Naive thymus-derived CD4-positive, alpha-beta T cell (primary cell): ENCODE measurements at regions not wholly inside any gene's neighbourhood (a gene's known extent, or its start where the extent isn't known, plus 50 kb on each side); places are given as distances from the start of the nearest gene placed in this dataset.

Experiments
- ATAC-seq: fragments of 150-1000 bp; cut with Tn5 transposase; 2 replicates; pipeline ENCODE4 v1.10.0; 2021; ENCODE audit warnings: mild to moderate bottlenecking, moderate library complexity
- CTCF ChIA-PET: fragments of 350-600 bp; sonication (Branson Sonifier 250); formaldehyde crosslinking; loops from one replicate; lab custom pipeline; 2021; ENCODE audit warnings: antibody characterized with exemption; lab: Charles Lee
- POLR2A ChIA-PET: fragments of 350-600 bp; sonication (Branson Sonifier 250); formaldehyde crosslinking; loops from one replicate; lab custom pipeline; 2021; ENCODE audit warnings: antibody characterized with exemption, inconsistent platforms; lab: Charles Lee
- DNase-seq, 9 donors: peaks; one replicate each; pipeline versions ENCODE4 v3.0.0 to v3.0.0-alpha.2; 2020 to 2022; ENCODE audit warnings: mixed read lengths in 1 of 9
- H3K27ac ChIP-seq: one replicate; pipeline ENCODE4 v1.7.0; 2013; ENCODE audit warnings: mild to moderate bottlenecking, low read depth, low read length, moderate library complexity
- H3K27me3 ChIP-seq, 2 donors: one replicate each; pipeline ENCODE4 v1.7.0; 2013; ENCODE audit warnings: low read length in 2 of 2, mild to moderate bottlenecking in 2 of 2, moderate library complexity in 2 of 2; ENCODE audit not compliant: control insufficient read depth in 2 of 2, insufficient read depth in 2 of 2
- H3K36me3 ChIP-seq, 3 experiments: 1 replicate in 2 of 3; 2 replicates in 1 of 3; pipeline ENCODE4 v1.7.0; 2013; ENCODE audit warnings: low read length in 3 of 3, mild to moderate bottlenecking in 3 of 3, moderate library complexity in 1 of 3; ENCODE audit not compliant: insufficient read depth in 3 of 3, control insufficient read depth in 2 of 3
- H3K4me1 ChIP-seq, 2 donors: one replicate each; pipeline ENCODE4 v1.7.0; 2013; ENCODE audit warnings: low read length in 2 of 2, mild to moderate bottlenecking in 2 of 2, moderate library complexity in 1 of 2; ENCODE audit not compliant: control insufficient read depth in 2 of 2, insufficient read depth in 2 of 2
- H3K4me3 ChIP-seq: 2 replicates; pipeline ENCODE4 v1.7.0; 2013; ENCODE audit warnings: mild to moderate bottlenecking, low read length
- H3K9me3 ChIP-seq, 3 experiments: 1 replicate in 2 of 3; 2 replicates in 1 of 3; pipeline ENCODE4 v1.7.0; 2013; ENCODE audit warnings: low read length in 3 of 3; ENCODE audit not compliant: control insufficient read depth in 2 of 3
- H3K27ac Mint-ChIP-seq, 9 donors: one replicate each; pipeline ENCODE4 v1.8.0; 2020 to 2022; ENCODE audit warnings: mixed read lengths in 9 of 9, mild to moderate bottlenecking in 8 of 9, moderate library complexity in 5 of 9, inconsistent platforms in 2 of 9
- H3K27me3 Mint-ChIP-seq, 5 donors: one replicate each; pipeline ENCODE4 v1.8.0; 2021 to 2022; ENCODE audit warnings: mixed read lengths in 5 of 5, mild to moderate bottlenecking in 1 of 5
- H3K36me3 Mint-ChIP-seq, 5 donors: one replicate each; pipeline ENCODE4 v1.8.0; 2020 to 2022; ENCODE audit warnings: mixed read lengths in 5 of 5, mild to moderate bottlenecking in 3 of 5, inconsistent platforms in 1 of 5
- H3K4me1 Mint-ChIP-seq, 7 donors: one replicate each; pipeline ENCODE4 v1.8.0; 2020 to 2022; ENCODE audit warnings: mixed read lengths in 7 of 7, mild to moderate bottlenecking in 3 of 7, inconsistent platforms in 1 of 7
- H3K4me3 Mint-ChIP-seq, 10 donors: one replicate each; pipeline ENCODE4 v1.8.0; 2020 to 2022; ENCODE audit warnings: mild to moderate bottlenecking in 10 of 10, mixed read lengths in 10 of 10, moderate library complexity in 6 of 10, inconsistent platforms in 2 of 10
- H3K9me3 Mint-ChIP-seq, 11 donors: one replicate each; pipeline ENCODE4 v1.8.0; 2020 to 2022; ENCODE audit warnings: mixed read lengths in 11 of 11, mild to moderate bottlenecking in 4 of 11, inconsistent platforms in 1 of 11, moderate library complexity in 1 of 11
- intact Hi-C, 2 donors: fragments of 100-400 bp; cut with micrococcal nuclease; formaldehyde crosslinking; loops; one replicate each; pipeline ENCODE4 v1.15.1; 2023

DNA sequence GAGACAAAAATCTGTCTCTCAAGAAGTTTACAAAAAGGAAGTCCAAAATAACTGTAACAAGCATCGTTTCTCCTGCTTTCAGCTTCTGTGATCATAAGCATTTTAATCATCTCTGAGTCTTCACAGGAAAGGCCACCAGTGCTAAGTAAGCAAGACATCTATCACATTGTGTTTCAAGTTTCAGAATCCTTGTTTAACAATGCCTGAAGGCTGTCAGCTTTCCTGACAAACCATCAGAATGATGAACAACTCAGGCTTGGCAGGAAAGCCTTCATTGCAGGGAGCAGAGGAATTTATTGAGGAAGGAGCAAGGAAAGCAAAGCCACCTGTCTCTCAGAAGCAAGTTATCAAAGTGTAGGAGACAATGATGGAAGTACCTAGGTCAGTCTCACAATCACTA lies 143.5 kb upstream of the DAPK1 start:
- POLR2A ChIA-PET: no interaction called here
- H3K27ac Mint-ChIP-seq: no peak overlapping the region
- Histone ChIP-seq H3K4me1 (no peaks in the 10 kb centered on the region), H3K4me3 (no peak overlapping the region), H3K9me3 (no peaks in the 10 kb centered on the region), H3K27ac (no peak overlapping the region), H3K36me3 (no peaks in the 10 kb centered on the region), H3K27me3 (no peaks in the 10 kb centered on the region)
- DNase-seq (no peak), ATAC-seq (no peak)
- CTCF ChIA-PET: no interaction called here
- H3K4me1 Mint-ChIP-seq: no peaks in the 10 kb centered on the region
- H3K9me3 Mint-ChIP-seq: peaks cover 0 to 8% (median 2%) of the 10 kb centered on the region in 11 donors
- peaks cover 3 to 21% (median 14%) of the 10 kb centered on the region in 5 donors for H3K27me3 Mint-ChIP-seq
- intact Hi-C loops: no loop called here
- peaks cover 0 to under 1% (median 0%) of the 10 kb centered on the region in 5 donors for H3K36me3 Mint-ChIP-seq
- no peak overlapping the region for H3K4me3 Mint-ChIP-seq

DNA sequence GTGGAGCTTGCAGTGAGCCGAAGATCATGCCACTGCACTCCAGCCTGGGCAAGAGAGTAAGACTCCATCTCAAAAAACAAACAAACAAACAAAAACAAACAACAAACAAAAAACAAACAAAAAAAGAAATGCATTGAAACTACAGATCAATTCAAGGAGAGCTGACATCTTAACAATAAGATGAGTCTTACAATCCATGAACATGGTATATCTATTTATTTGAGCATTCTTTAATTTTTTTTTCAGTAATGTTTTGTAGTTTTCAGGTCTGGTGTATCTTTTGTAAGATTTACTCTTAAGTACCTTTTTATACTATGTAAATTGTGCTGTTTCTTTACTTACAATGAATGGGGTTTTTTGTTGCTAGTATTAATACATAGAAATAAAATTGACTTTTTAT lies 140.1 kb upstream of the DAPK1 start:
- peaks cover 0 to 3% (median 0%) of the 10 kb centered on the region in 5 donors for H3K36me3 Mint-ChIP-seq
- H3K4me1 Mint-ChIP-seq: no peaks in the 10 kb centered on the region
- intact Hi-C loops: no loop called here
- Histone ChIP-seq H3K4me1 (no peaks in the 10 kb centered on the region), H3K4me3 (no peak overlapping the region), H3K9me3 (no peaks in the 10 kb centered on the region), H3K27ac (no peak overlapping the region), H3K36me3 (no peaks in the 10 kb centered on the region), H3K27me3 (no peaks in the 10 kb centered on the region)
- H3K27ac Mint-ChIP-seq: no peak overlapping the region
- ChIA-PET CTCF (interaction anchor here (0.6 kb wide), 1 partner anchor 271 kb away, joined by 3 read pairs; no protein-coding TSS in a partner anchor), POLR2A (no interaction called here)
- peaks cover 5 to 47% (median 45%) of the 10 kb centered on the region in 5 donors for H3K27me3 Mint-ChIP-seq
- DNase-seq (no peak), ATAC-seq (no peak)
- no peak overlapping the region for H3K4me3 Mint-ChIP-seq
- peaks cover 0 to 11% (median 2%) of the 10 kb centered on the region in 11 donors for H3K9me3 Mint-ChIP-seq

DNA sequence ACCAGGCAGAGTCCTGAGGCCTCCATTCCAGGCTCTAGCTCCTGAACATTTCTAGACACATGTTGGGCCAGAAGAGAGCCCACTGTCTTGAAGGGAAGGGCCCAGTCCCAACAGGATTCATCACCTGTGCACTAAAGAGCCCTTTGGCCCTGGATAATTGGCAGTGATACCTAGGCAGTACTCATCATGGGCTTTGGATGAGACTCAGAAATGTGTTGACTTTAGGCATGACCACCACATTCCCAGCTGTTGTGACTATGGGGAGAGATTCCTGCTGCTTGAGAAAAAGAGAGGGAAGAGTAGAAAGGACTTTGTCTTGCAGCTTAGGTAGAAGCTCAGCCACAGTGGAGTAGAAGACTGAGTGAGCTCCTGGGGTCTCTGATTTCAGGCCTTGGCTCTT lies 138.4 kb upstream of the DAPK1 start:
- peaks cover 5 to 52% (median 41%) of the 10 kb centered on the region in 5 donors for H3K27me3 Mint-ChIP-seq
- H3K36me3 Mint-ChIP-seq: peaks cover 0 to 3% (median 0%) of the 10 kb centered on the region in 5 donors
- intact Hi-C loops: no loop called here
- Histone ChIP-seq H3K27ac (no peak overlapping the region), H3K4me1 (no peaks in the 10 kb centered on the region), H3K4me3 (no peak overlapping the region), H3K36me3 (no peaks in the 10 kb centered on the region), H3K27me3 (no peaks in the 10 kb centered on the region), H3K9me3 (no peaks in the 10 kb centered on the region)
- H3K4me3 Mint-ChIP-seq: no peak overlapping the region
- POLR2A ChIA-PET: no interaction called here
- H3K9me3 Mint-ChIP-seq: peaks cover 0 to 19% (median 3%) of the 10 kb centered on the region in 11 donors
- H3K27ac Mint-ChIP-seq: no peak overlapping the region
- no peaks in the 10 kb centered on the region for H3K4me1 Mint-ChIP-seq
- ATAC-seq: no peak
- DNase-seq: no peak
- CTCF ChIA-PET: no interaction called here

DNA sequence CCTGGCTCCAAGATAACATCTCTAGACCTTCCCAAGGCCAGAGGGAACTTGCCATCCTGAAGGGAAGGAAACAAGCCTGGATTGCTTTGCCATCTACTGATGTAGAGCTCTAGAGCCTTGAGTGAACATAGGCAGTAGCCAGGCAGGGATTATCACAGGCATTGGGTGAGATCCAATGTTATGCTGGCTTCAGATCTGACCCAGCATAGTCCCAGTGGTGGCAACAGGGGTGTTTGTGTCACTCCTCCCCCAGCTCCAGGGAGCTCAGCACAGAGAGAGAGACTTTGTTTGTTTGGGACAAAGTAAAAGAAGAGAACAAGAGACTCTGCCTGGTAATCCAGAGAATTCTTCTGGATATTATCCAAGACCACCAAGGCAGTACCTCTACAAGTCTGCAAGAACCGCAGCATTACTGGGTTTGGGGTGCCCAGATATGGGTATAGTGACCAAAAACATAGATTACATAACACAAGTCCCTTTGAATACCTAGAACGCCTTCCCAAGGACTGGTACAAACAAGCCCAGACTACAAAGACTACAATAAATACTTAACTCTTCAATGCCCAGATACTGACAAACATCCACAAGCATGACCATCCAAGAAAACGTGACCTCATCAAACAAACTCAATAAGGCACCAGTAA lies 137.6 kb upstream of the DAPK1 start:
- POLR2A ChIA-PET: no interaction called here
- H3K27me3 Mint-ChIP-seq: peaks cover 5 to 54% (median 44%) of the 10 kb centered on the region in 5 donors
- CTCF ChIA-PET: no interaction called here

DNA sequence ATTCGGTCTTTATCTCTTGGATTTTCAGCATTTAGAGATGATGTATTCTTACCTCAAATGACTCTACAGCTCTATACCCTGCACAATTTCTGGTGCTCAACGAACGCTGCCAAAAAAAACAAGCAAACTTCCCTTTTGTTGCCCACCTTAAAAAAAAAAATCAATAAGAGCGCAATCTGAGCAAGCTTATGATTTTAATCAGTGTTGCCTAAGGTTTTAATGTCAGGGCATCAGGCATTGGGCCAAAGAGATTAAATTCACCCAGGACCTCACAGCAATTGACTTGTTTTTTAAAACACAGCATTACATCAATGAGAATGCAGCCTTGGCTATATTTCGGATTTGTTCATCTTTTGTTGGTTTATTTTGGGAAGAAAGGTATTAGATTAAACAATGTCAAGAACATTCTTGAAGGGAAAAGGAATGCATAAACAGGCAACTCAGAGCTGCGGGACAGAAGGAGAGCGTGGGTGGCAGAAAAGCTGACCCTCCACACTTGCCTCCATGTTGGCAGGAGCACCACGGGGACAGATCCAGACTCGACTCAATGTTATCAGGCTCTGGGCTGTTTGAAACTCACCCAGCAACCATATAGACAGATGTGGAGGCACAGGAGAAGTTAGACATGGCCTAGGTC lies 127.5 kb upstream of the DAPK1 start:
- ATAC-seq: no peak
- DNase-seq: no peak
- peaks cover 8 to 32% (median 18%) of the 10 kb centered on the region in 5 donors for H3K27me3 Mint-ChIP-seq
- H3K27me3 ChIP-seq: no peaks in the 10 kb centered on the region
- no peaks in the 10 kb centered on the region for H3K36me3 ChIP-seq
- no peak overlapping the region for H3K27ac Mint-ChIP-seq
- H3K36me3 Mint-ChIP-seq: peaks cover 0 to 4% (median 0%) of the 10 kb centered on the region in 5 donors
- no peaks in the 10 kb centered on the region for H3K9me3 ChIP-seq
- H3K4me3 Mint-ChIP-seq: no peak overlapping the region
- CTCF ChIA-PET: no interaction called here
- intact Hi-C loops: no loop called here
- H3K9me3 Mint-ChIP-seq: peaks cover 0 to 6% (median 0%) of the 10 kb centered on the region in 11 donors
- no peak overlapping the region for H3K4me3 ChIP-seq
- H3K27ac ChIP-seq: no peak overlapping the region
- no peaks in the 10 kb centered on the region for H3K4me1 ChIP-seq
- POLR2A ChIA-PET: no interaction called here
- H3K4me1 Mint-ChIP-seq: no peaks in the 10 kb centered on the region

More for the DNA sequence above, 137.6 kb upstream of the DAPK1 start:
- Histone ChIP-seq H3K36me3 (no peaks in the 10 kb centered on the region), H3K27me3 (no peaks in the 10 kb centered on the region), H3K9me3 (no peaks in the 10 kb centered on the region), H3K4me1 (no peaks in the 10 kb centered on the region), H3K27ac (no peak overlapping the region), H3K4me3 (no peak overlapping the region)
- DNase-seq: no peak
- Mint-ChIP-seq H3K36me3 (peaks cover 0 to 3% (median 0%) of the 10 kb centered on the region in 5 donors), H3K9me3 (peaks cover 1 to 19% (median 4%) of the 10 kb centered on the region in 11 donors), H3K4me3 (no peak overlapping the region), H3K27ac (no peak overlapping the region), H3K4me1 (no peaks in the 10 kb centered on the region)
- no peak for ATAC-seq
- intact Hi-C loops: no loop called here

DNA sequence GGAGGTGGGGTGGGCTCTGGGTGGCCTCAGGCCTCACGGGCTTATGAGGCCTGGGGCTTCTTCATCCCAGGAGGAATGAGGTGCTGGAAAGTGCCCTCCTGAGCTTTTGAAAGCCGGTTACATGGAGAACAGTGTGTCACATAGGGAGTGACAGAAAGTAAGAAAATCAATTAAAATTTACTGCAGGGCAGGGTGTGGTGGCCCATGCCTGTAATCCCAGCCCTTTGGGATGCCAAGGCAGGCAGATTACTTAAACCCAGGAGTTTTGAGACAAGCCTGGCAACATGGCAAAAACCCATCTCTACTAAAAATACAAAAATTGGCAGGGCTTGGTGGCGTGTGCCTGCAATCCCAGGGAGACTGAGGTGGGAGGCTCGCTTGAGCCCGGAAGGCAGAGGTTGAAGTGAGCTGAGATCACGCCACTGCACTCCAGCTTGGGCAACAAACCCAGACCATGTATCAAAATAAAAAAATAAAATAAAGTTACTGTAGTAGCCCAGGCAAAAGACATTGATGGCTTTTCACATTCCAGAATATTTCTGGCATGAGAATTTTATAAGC lies 125.8 kb upstream of the DAPK1 start:
- intact Hi-C loops: no loop called here

More for the DNA sequence above, 125.8 kb upstream of the DAPK1 start:
- POLR2A ChIA-PET: no interaction called here
- peaks cover 0 to 6% (median 0%) of the 10 kb centered on the region in 11 donors for H3K9me3 Mint-ChIP-seq
- H3K27ac Mint-ChIP-seq: no peak overlapping the region
- H3K36me3 ChIP-seq: no peaks in the 10 kb centered on the region
- no peak overlapping the region for H3K27ac ChIP-seq
- H3K27me3 ChIP-seq: no peaks in the 10 kb centered on the region
- no peak overlapping the region for H3K4me3 Mint-ChIP-seq
- peaks cover 0 to 4% (median 0%) of the 10 kb centered on the region in 5 donors for H3K36me3 Mint-ChIP-seq
- H3K27me3 Mint-ChIP-seq: peaks cover 10 to 32% (median 18%) of the 10 kb centered on the region in 5 donors
- no peaks in the 10 kb centered on the region for H3K4me1 ChIP-seq
- ATAC-seq (no peak), DNase-seq (no peak)
- H3K9me3 ChIP-seq: no peaks in the 10 kb centered on the region
- CTCF ChIA-PET: no interaction called here
- H3K4me1 Mint-ChIP-seq: no peaks in the 10 kb centered on the region
- H3K4me3 ChIP-seq: no peak overlapping the region
